PC-9 (cell line): ENCODE measurements at regions not wholly inside any gene's neighbourhood (a gene's known extent, or its start where the extent isn't known, plus 50 kb on each side); places are given as distances from the start of the nearest gene placed in this dataset.

Experiments used
- EZH2 ChIP-seq: fragments of 200-600 bp; sonication (generic); IDR thresholded peaks from 2 replicates; pipeline ENCODE4 v1.8.0; 2017; ENCODE audit warnings: antibody characterized with exemption, low read depth
- TF ChIP-seq, protein P1 (sequence below): fragments of 200-600 bp; sonication (generic); conservative IDR thresholded peaks from 2 replicates; pipeline ENCODE4 v1.6.1; 2017; ENCODE audit warnings: mixed run types, antibody characterized with exemption, mild to moderate bottlenecking, moderate library complexity

DNA sequence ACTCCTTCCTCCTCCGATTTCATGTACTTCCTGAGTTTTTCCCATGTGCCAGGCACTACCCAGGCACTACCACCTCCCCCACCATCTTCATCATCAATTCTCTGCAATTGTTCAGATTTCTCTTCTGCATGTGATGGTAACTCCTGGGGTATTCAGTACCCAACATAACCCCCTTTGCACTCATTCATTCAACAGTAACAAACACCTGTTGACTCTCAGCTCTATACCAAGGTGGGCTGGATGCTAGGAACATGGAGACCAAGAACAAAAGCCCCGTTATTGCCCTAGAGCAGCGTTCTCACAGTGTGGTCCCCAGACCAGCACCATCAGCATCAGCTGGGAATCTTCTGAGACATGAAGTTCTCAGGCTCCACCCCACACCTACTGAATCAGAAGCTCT is 113.0 kb upstream of the CHD2 start:
- TF ChIP-seq, protein P1, sequence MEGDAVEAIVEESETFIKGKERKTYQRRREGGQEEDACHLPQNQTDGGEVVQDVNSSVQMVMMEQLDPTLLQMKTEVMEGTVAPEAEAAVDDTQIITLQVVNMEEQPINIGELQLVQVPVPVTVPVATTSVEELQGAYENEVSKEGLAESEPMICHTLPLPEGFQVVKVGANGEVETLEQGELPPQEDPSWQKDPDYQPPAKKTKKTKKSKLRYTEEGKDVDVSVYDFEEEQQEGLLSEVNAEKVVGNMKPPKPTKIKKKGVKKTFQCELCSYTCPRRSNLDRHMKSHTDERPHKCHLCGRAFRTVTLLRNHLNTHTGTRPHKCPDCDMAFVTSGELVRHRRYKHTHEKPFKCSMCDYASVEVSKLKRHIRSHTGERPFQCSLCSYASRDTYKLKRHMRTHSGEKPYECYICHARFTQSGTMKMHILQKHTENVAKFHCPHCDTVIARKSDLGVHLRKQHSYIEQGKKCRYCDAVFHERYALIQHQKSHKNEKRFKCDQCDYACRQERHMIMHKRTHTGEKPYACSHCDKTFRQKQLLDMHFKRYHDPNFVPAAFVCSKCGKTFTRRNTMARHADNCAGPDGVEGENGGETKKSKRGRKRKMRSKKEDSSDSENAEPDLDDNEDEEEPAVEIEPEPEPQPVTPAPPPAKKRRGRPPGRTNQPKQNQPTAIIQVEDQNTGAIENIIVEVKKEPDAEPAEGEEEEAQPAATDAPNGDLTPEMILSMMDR: no peak
- TF ChIP-seq EZH2: no peak
